ENCODE measurements at regions not wholly inside any gene's neighbourhood (a gene's known extent, or its start where the extent isn't known, plus 50 kb on each side); places are given as distances from the start of the nearest gene placed in this dataset.
"Not testable (repeated sequence)": the region's sequence is repeated elsewhere in the genome, so short reads cannot be mapped to it uniquely, and the experiment has no call there.

GRCh38 chr2:212722046-212722445 lies 183.4 kb upstream of the ERBB4 start:
- Mint-ChIP-seq H3K9me3 (peaks cover 5% of the 10 kb centered on the region), H3K27ac (ENCODE audit: unreplicated experiment) (no peak overlapping the region), H3K36me3 (ENCODE audit: low read depth) (peaks cover 4% of the 10 kb centered on the region), H3K27me3 (ENCODE audit: low read depth) (no peaks in the 10 kb centered on the region), H3K4me1 (peaks cover 5% of the 10 kb centered on the region), H3K4me3 (no peak overlapping the region)
- DNase-seq (ENCODE audit: low read depth, low spot score) = no peak
- TF ChIP-seq CTCF (conservative IDR thresholded peaks at IDR 0.05) = no peak

- H3K36me3 Mint-ChIP-seq (ENCODE audit: low read depth) = peaks cover 4% of the 10 kb centered on the region
- no peak for DNase-seq (ENCODE audit: low read depth, low spot score)
- H3K9me3 Mint-ChIP-seq = peaks cover 5% of the 10 kb centered on the region
- no peak for TF ChIP-seq CTCF (conservative IDR thresholded peaks at IDR 0.05)
- H3K27me3 Mint-ChIP-seq (ENCODE audit: low read depth) = no peaks in the 10 kb centered on the region
- no peak overlapping the region for H3K27ac Mint-ChIP-seq (ENCODE audit: unreplicated experiment)
- no peak overlapping the region for H3K4me3 Mint-ChIP-seq
- peaks cover 5% of the 10 kb centered on the region for H3K4me1 Mint-ChIP-seq
These were observed 182.4 kb upstream of the ERBB4 start for GRCh38 chr2:212721026-212721451.

GRCh38 chr2:212715411-212715810 lies 176.8 kb upstream of the ERBB4 start:
- H3K27ac Mint-ChIP-seq (ENCODE audit: unreplicated experiment); H3K36me3 Mint-ChIP-seq (ENCODE audit: low read depth); H3K4me1 Mint-ChIP-seq; H3K4me3 Mint-ChIP-seq; DNase-seq (ENCODE audit: low read depth, low spot score); H3K9me3 Mint-ChIP-seq; H3K27me3 Mint-ChIP-seq (ENCODE audit: low read depth): not testable (repeated sequence)

- H3K9me3 Mint-ChIP-seq = peaks cover 5% of the 10 kb centered on the region
- no peaks in the 10 kb centered on the region for H3K36me3 Mint-ChIP-seq (ENCODE audit: low read depth)
- peaks cover 19% of the 10 kb centered on the region for H3K4me1 Mint-ChIP-seq
- no peaks in the 10 kb centered on the region for H3K27me3 Mint-ChIP-seq (ENCODE audit: low read depth)
- TF ChIP-seq CTCF (conservative IDR thresholded peaks at IDR 0.05) = no peak
- H3K4me3 Mint-ChIP-seq = no peak overlapping the region
- H3K27ac Mint-ChIP-seq (ENCODE audit: unreplicated experiment) = no peak overlapping the region
- no peak for DNase-seq (ENCODE audit: low read depth, low spot score)
These were observed 175.1 kb upstream of the ERBB4 start for GRCh38 chr2:212713681-212714080.

GRCh38 chr2:212712991-212713390 lies 174.4 kb upstream of the ERBB4 start:
- Mint-ChIP-seq H3K27ac (ENCODE audit: unreplicated experiment) (no peak overlapping the region), H3K9me3 (peaks cover 5% of the 10 kb centered on the region), H3K27me3 (ENCODE audit: low read depth) (no peaks in the 10 kb centered on the region), H3K4me1 (peaks cover 19% of the 10 kb centered on the region), H3K36me3 (ENCODE audit: low read depth) (no peaks in the 10 kb centered on the region), H3K4me3 (no peak overlapping the region)
- TF ChIP-seq CTCF (conservative IDR thresholded peaks at IDR 0.05) = no peak
- DNase-seq (ENCODE audit: low read depth, low spot score) = no peak

- peaks cover 5% of the 10 kb centered on the region for H3K9me3 Mint-ChIP-seq
- no peaks in the 10 kb centered on the region for H3K27me3 Mint-ChIP-seq (ENCODE audit: low read depth)
- TF ChIP-seq CTCF (conservative IDR thresholded peaks at IDR 0.05) = no peak
- H3K27ac Mint-ChIP-seq (ENCODE audit: unreplicated experiment) = no peak overlapping the region
- peaks cover 19% of the 10 kb centered on the region for H3K4me1 Mint-ChIP-seq
- DNase-seq (ENCODE audit: low read depth, low spot score) = no peak
- H3K4me3 Mint-ChIP-seq = no peak overlapping the region
- H3K36me3 Mint-ChIP-seq (ENCODE audit: low read depth) = no peaks in the 10 kb centered on the region
These were observed 173.9 kb upstream of the ERBB4 start for GRCh38 chr2:212712466-212712865.

All from neural crest cell (in vitro differentiated cells).